ENCODE measurements at regions not wholly inside any gene's neighbourhood (a gene's known extent, or its start where the extent isn't known, plus 50 kb on each side); places are given as distances from the start of the nearest gene placed in this dataset.

DNA sequence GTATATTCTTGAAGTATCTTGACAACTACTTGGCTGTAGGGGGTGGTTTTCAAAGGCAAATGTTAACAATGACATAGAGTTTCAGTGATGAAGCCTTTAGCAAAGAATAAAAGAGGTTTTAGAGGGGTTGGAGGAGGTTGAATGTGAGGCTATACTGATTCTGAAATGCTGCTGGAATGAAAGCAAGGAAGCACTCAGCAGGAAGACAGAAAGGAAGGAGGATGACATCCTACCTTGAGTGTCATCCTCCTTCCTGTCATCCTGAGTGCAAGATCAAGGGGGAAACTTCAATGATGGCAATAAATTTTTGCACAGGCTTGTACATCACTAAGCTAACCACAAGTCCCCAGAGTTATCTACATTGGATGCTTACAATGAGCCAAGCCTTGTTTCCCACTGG is 120.5 kb downstream of the APIP start:
- Histone ChIP-seq H3K4me3 (ENCODE audit: low read depth, low read length) (no peak overlapping the region), H3K27me3 (ENCODE audit: insufficient read depth, low read length) (peaks cover 6% of the 10 kb centered on the region; the same call in 1 of the 2 replicates), H3K27ac (ENCODE audit: low read depth, low read length) (no peak overlapping the region), H3K79me2 (ENCODE audit: control insufficient read depth, insufficient read depth, low read length, unreplicated experiment) (no peaks in the 10 kb centered on the region), H3K4me1 (ENCODE audit: control insufficient read depth, insufficient read depth, low read length, unreplicated experiment) (no peaks in the 10 kb centered on the region), H2AFZ (ENCODE audit: low read length, unreplicated experiment) (no peak overlapping the region), H3K36me3 (ENCODE audit: insufficient read depth, low read length) (no peaks in the 10 kb centered on the region)

DNA sequence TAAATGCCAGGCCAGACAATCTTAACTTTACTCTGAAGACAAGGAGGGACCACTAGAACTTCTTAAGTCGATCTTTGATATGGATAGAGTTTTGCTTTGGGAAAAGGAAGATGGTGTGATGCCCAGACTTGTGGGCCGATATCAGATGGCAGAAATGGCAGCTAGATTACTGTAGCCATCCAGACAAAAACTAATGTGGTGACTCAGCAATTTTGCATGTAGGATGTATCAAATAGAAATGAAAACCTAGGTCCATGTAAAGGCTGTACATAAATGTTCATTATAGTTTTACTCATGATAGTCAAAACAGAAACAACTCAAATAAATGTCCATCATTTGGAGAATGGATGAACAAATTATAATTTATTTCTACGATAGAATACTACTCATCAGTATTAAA is 121.5 kb downstream of the APIP start:
- Histone ChIP-seq H3K4me3 (ENCODE audit: low read depth, low read length) (no peak overlapping the region), H3K36me3 (ENCODE audit: insufficient read depth, low read length) (no peaks in the 10 kb centered on the region), H3K79me2 (ENCODE audit: control insufficient read depth, insufficient read depth, low read length, unreplicated experiment) (no peaks in the 10 kb centered on the region)

DNA sequence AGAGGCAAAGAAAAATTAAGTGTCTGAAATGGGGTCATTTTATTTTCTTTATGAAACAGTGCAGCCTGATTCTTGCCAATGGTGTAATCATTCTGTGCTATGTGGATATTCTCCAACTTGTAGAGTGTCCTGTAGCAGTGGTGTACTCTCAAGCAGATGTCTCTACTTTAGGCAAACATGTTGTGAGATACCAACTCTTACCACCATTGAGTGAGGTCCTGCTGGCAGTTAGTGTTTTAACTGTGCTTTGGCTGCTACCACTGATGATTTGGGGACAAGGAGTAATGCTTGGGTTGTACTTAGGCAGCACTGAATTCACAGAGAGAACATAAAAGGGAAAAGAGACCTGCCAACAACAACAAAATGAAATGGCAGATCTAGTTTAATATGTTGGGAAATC is 122.5 kb downstream of the APIP start:
- H3K36me3 ChIP-seq (ENCODE audit: insufficient read depth, low read length) = no peaks in the 10 kb centered on the region
- no peak overlapping the region for H2AFZ ChIP-seq (ENCODE audit: low read length, unreplicated experiment)
- no peaks in the 10 kb centered on the region for H3K79me2 ChIP-seq (ENCODE audit: control insufficient read depth, insufficient read depth, low read length, unreplicated experiment)
- H3K27ac ChIP-seq (ENCODE audit: low read depth, low read length) = no peak overlapping the region
- H3K4me3 ChIP-seq (ENCODE audit: low read depth, low read length) = no peak overlapping the region
- H3K27me3 ChIP-seq (ENCODE audit: insufficient read depth, low read length) = no peaks in the 10 kb centered on the region
- H3K4me1 ChIP-seq (ENCODE audit: control insufficient read depth, insufficient read depth, low read length, unreplicated experiment) = no peaks in the 10 kb centered on the region

More for the DNA sequence above, 121.5 kb downstream of the APIP start:
- Histone ChIP-seq H3K4me1 (ENCODE audit: control insufficient read depth, insufficient read depth, low read length, unreplicated experiment) (no peaks in the 10 kb centered on the region), H2AFZ (ENCODE audit: low read length, unreplicated experiment) (no peak overlapping the region), H3K27ac (ENCODE audit: low read depth, low read length) (no peak overlapping the region), H3K27me3 (ENCODE audit: insufficient read depth, low read length) (no peaks in the 10 kb centered on the region)

DNA sequence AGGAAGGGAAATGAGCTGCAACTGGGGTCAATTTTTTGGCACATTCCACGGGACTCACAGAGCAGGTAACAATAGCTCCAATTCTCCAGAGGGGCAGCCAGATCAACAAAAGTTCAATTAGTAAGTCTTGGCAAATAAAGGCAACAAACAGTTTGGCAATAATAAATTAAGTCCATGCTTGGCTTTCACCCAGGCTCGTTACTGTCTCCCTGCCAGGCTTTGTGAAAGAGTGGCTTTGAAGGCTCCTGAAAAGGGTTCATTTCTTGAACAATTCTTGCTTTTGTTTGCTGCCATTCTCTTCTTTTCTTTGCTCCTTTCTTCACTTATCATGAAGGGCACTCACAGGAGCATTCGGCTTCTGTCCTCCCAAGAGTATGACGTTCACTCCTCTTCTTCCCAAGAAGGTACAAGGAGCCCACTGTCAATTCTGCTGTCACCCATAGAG is 123.3 kb downstream of the APIP start:
- Histone ChIP-seq H2AFZ (ENCODE audit: low read length, unreplicated experiment) (no peak overlapping the region), H3K36me3 (ENCODE audit: insufficient read depth, low read length) (no peaks in the 10 kb centered on the region), H3K27me3 (ENCODE audit: insufficient read depth, low read length) (no peaks in the 10 kb centered on the region), H3K4me1 (ENCODE audit: control insufficient read depth, insufficient read depth, low read length, unreplicated experiment) (no peaks in the 10 kb centered on the region), H3K79me2 (ENCODE audit: control insufficient read depth, insufficient read depth, low read length, unreplicated experiment) (no peaks in the 10 kb centered on the region), H3K4me3 (ENCODE audit: low read depth, low read length) (no peak overlapping the region), H3K27ac (ENCODE audit: low read depth, low read length) (no peak overlapping the region)

DNA sequence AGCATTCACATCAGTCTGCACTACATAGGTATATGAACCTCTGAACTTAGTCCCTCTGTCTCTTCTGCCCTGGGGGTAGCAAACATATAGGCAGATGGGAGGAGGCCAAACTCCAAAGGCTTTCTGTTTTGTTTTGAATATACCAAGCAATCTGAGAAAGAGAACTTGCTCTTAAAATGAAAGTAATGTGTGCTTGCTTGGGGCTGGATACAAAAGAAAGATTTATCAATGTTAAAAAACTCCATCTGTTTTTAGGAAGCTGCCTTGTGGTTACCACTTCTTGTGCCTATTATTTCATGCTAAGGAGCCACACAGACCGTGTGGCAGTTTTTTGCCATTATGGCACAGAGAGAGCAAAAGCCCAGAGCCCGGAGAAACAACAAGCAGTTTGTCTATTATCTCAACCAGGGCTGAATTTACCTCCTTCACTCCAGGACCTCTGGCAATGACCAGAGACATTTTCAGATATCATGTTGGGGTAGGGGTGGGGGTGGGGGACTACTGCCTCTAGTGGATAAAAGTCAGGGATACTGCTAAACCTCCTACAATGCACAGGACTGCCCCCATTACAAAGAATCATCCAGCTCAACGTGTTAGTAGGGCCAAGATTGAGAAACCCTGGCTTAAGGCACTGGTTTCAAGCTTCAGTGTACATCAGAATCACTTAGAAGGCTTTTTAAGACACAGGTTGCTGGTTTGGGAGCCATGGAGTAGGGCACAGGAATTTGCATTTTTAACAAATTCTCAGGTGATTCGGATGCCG is 124.2 kb downstream of the APIP start:
- Histone ChIP-seq H2AFZ (ENCODE audit: low read length, unreplicated experiment) (no peak overlapping the region), H3K79me2 (ENCODE audit: control insufficient read depth, insufficient read depth, low read length, unreplicated experiment) (no peaks in the 10 kb centered on the region), H3K27me3 (ENCODE audit: insufficient read depth, low read length) (no peaks in the 10 kb centered on the region), H3K27ac (ENCODE audit: low read depth, low read length) (no peak overlapping the region), H3K4me1 (ENCODE audit: control insufficient read depth, insufficient read depth, low read length, unreplicated experiment) (peaks cover 2% of the 10 kb centered on the region), H3K4me3 (ENCODE audit: low read depth, low read length) (no peak overlapping the region), H3K36me3 (ENCODE audit: insufficient read depth, low read length) (no peaks in the 10 kb centered on the region)

DNA sequence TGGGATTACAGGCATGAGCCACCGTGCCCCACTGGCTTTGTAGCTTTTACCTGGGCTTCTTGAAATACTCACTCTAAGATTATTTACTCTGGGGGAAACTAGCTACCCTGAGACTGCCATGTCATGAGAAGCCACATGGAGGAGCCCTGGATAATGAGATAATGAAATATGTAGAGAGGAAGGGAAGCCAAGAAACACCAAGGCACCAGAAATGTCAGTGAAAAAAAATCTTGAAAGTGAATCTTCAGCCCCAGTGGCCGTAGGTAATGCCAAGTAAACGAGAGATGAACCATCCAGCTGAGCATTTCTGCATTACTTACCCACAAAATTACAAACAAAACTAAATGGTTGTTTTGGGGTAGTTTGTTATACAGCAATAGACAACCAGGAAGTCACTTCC is 125.6 kb downstream of the APIP start:
- Histone ChIP-seq H3K27ac (ENCODE audit: low read depth, low read length) (no peak overlapping the region), H3K79me2 (ENCODE audit: control insufficient read depth, insufficient read depth, low read length, unreplicated experiment) (no peaks in the 10 kb centered on the region), H2AFZ (ENCODE audit: low read length, unreplicated experiment) (no peak overlapping the region), H3K36me3 (ENCODE audit: insufficient read depth, low read length) (no peaks in the 10 kb centered on the region), H3K27me3 (ENCODE audit: insufficient read depth, low read length) (no peaks in the 10 kb centered on the region), H3K4me3 (ENCODE audit: low read depth, low read length) (no peak overlapping the region), H3K4me1 (ENCODE audit: control insufficient read depth, insufficient read depth, low read length, unreplicated experiment) (peaks cover 3% of the 10 kb centered on the region)

DNA sequence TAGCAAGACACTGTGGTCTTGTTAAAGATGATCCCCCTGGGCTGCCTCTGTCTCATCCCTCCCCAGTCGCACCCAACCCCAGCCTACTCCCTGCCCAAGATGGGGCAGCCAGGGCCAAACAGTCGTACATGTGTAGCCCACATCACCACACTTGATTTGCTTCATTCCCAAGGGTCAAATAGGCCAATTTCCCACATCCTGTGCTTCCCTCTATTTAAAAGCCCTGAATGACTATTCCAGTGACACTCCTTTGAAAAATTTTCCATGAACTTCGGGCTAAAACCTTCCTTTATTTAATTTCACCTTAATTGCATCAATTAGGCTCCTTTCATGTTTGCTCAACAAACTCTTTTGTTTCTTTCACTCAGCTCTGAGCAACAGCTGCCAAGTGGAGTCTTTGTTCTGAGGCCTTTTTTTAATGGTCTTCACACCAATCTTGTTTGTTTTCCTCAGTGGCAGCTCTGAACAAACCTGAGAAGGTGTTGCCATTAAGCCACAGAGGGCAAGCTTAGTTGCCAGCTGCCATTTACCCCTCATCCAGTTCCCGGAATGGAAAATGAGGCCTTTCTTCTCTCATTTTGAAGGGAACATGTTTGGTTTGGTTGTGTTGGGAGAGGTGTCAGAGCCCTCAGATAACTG is 126.9 kb downstream of the APIP start:
- no peak overlapping the region for H3K27ac ChIP-seq (ENCODE audit: low read depth, low read length)
- H3K36me3 ChIP-seq (ENCODE audit: insufficient read depth, low read length) = no peaks in the 10 kb centered on the region
- H2AFZ ChIP-seq (ENCODE audit: low read length, unreplicated experiment) = no peak overlapping the region
- peaks cover 3% of the 10 kb centered on the region for H3K4me1 ChIP-seq (ENCODE audit: control insufficient read depth, insufficient read depth, low read length, unreplicated experiment)
- no peaks in the 10 kb centered on the region for H3K79me2 ChIP-seq (ENCODE audit: control insufficient read depth, insufficient read depth, low read length, unreplicated experiment)
- H3K4me3 ChIP-seq (ENCODE audit: low read depth, low read length) = no peak overlapping the region
- H3K27me3 ChIP-seq (ENCODE audit: insufficient read depth, low read length) = no peaks in the 10 kb centered on the region

DNA sequence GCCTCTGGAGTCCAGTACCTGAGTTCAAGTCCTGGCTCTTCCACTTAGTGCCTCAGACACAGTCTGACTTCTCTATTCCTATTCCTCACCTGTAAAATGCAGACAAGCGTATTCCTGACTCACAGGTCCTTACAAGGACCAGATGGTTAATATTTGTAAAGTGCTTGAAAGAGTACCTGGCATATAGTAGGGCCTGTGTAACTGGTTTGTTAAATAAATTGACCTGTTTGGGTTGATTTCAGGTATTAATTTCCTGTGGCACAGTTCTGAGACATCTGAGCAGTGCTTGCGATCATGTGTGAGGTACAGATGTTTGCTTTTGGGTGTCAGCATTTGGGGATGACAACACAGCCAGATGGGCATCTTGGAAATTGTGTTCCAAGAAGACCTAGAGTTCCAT is 127.5 kb downstream of the APIP start:
- H3K4me3 ChIP-seq (ENCODE audit: low read depth, low read length) = no peak overlapping the region
- peaks cover 3% of the 10 kb centered on the region for H3K4me1 ChIP-seq (ENCODE audit: control insufficient read depth, insufficient read depth, low read length, unreplicated experiment)
- no peaks in the 10 kb centered on the region for H3K27me3 ChIP-seq (ENCODE audit: insufficient read depth, low read length)
- no peaks in the 10 kb centered on the region for H3K79me2 ChIP-seq (ENCODE audit: control insufficient read depth, insufficient read depth, low read length, unreplicated experiment)
- H3K36me3 ChIP-seq (ENCODE audit: insufficient read depth, low read length) = no peaks in the 10 kb centered on the region
- no peak overlapping the region for H2AFZ ChIP-seq (ENCODE audit: low read length, unreplicated experiment)
- no peak overlapping the region for H3K27ac ChIP-seq (ENCODE audit: low read depth, low read length)

DNA sequence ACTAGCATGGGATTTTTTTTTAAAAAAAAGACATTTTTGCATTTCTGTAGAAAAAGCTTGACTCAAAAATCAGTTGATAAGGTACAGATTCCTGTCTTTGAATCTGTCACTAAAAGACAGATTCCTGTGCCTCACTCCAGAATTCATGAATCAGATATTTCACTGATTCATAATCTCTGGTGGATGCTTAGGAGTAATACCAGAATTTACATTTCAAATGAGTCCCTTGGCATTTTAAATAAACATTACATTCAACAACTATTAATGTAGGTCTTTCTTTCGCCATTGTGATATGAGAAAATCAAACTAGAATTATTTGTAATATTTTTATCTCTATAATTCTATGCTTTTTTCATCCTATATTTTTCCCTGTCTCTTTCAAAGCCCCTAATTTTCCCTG is 128.3 kb downstream of the APIP start:
- Histone ChIP-seq H3K4me3 (ENCODE audit: low read depth, low read length) (no peak overlapping the region), H3K36me3 (ENCODE audit: insufficient read depth, low read length) (no peaks in the 10 kb centered on the region), H3K27me3 (ENCODE audit: insufficient read depth, low read length) (no peaks in the 10 kb centered on the region), H3K4me1 (ENCODE audit: control insufficient read depth, insufficient read depth, low read length, unreplicated experiment) (peaks cover 3% of the 10 kb centered on the region), H3K79me2 (ENCODE audit: control insufficient read depth, insufficient read depth, low read length, unreplicated experiment) (no peaks in the 10 kb centered on the region), H2AFZ (ENCODE audit: low read length, unreplicated experiment) (peak overlapping the region; percentile 55), H3K27ac (ENCODE audit: low read depth, low read length) (no peak overlapping the region)

DNA sequence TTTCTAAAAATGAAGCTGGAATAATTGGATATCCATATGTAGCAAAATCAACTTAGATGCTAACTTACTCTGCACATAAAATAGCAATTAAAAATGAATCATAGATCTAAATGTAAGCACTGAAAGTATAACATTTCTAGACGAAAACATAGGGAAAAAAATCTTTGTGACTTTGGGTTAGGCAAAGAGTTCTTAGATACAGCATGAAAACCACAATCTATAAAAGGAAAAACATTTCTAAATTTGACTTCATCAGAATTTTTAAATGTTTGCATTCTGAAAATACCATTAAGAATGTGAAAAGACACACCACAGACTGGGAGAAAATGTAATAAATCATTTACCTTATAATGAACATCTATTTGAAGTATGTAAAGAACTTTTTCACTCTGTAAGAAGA is 128.8 kb downstream of the APIP start:
- H3K4me1 ChIP-seq (ENCODE audit: control insufficient read depth, insufficient read depth, low read length, unreplicated experiment) = peaks cover 3% of the 10 kb centered on the region
- peak overlapping the region; percentile 55 for H2AFZ ChIP-seq (ENCODE audit: low read length, unreplicated experiment)
- H3K4me3 ChIP-seq (ENCODE audit: low read depth, low read length) = no peak overlapping the region
- H3K36me3 ChIP-seq (ENCODE audit: insufficient read depth, low read length) = no peaks in the 10 kb centered on the region
- H3K79me2 ChIP-seq (ENCODE audit: control insufficient read depth, insufficient read depth, low read length, unreplicated experiment) = no peaks in the 10 kb centered on the region
- no peak overlapping the region for H3K27ac ChIP-seq (ENCODE audit: low read depth, low read length)
- no peaks in the 10 kb centered on the region for H3K27me3 ChIP-seq (ENCODE audit: insufficient read depth, low read length)

DNA sequence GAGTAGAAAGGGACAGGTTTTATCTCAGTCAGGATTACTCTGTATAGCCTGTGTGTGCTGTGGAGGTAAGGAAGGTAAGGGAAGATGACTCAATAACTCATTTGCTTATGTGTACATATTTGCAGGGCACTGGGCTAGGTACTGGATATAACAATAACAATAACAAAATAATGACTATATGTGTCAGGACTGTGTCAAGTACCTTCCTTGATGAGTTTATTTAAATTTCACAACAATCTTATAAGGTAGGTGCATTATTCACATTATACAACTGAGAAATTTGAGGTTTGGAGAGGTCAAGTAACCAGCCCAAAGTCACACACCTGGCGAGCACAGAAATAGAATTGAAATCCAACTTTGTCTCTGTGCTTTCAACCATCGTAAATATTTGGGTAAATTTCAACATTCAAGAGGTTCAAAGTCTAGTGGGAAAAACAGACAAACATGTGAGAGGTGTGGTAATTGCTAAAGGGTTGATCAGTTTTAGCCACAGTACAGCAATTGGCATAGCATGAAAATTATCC is 131.8 kb downstream of the APIP start:
- H3K4me1 ChIP-seq (ENCODE audit: control insufficient read depth, insufficient read depth, low read length, unreplicated experiment) = peaks cover 3% of the 10 kb centered on the region
- H3K79me2 ChIP-seq (ENCODE audit: control insufficient read depth, insufficient read depth, low read length, unreplicated experiment) = no peaks in the 10 kb centered on the region
- H3K4me3 ChIP-seq (ENCODE audit: low read depth, low read length) = no peak overlapping the region
- no peak overlapping the region for H2AFZ ChIP-seq (ENCODE audit: low read length, unreplicated experiment)
- H3K27me3 ChIP-seq (ENCODE audit: insufficient read depth, low read length) = no peaks in the 10 kb centered on the region
- H3K27ac ChIP-seq (ENCODE audit: low read depth, low read length) = no peak overlapping the region
- no peaks in the 10 kb centered on the region for H3K36me3 ChIP-seq (ENCODE audit: insufficient read depth, low read length)

Measured in ACC112 (cell line).